Nephron (organoid): ENCODE measurements at regions not wholly inside any gene's neighbourhood (a gene's known extent, or its start where the extent isn't known, plus 50 kb on each side); places are given as distances from the start of the nearest gene placed in this dataset.

ENCODE experiments used
- H3K27ac Mint-ChIP-seq, 3 experiments: 2 replicates each; pipeline ENCODE4 v1.8.0; 2020; ENCODE audit warnings: mixed read lengths in 3 of 3, mild to moderate bottlenecking in 2 of 3, moderate library complexity in 1 of 3
- H3K27me3 Mint-ChIP-seq: 2 replicates; pipeline ENCODE4 v1.8.0; 2021; ENCODE audit warnings: low read depth, mild to moderate bottlenecking, moderate library complexity, mixed read lengths
- H3K36me3 Mint-ChIP-seq: 2 replicates; pipeline ENCODE4 v1.8.0; 2020; ENCODE audit warnings: low read depth, mixed read lengths
- H3K4me1 Mint-ChIP-seq: 2 replicates; pipeline ENCODE4 v1.8.0; 2020; ENCODE audit warnings: mixed read lengths
- H3K4me3 Mint-ChIP-seq, 3 experiments: 2 replicates each; pipeline ENCODE4 v1.8.0; 2020; ENCODE audit warnings: mild to moderate bottlenecking in 3 of 3, mixed read lengths in 3 of 3, moderate library complexity in 2 of 3
- H3K9me3 Mint-ChIP-seq: 2 replicates; pipeline ENCODE4 v1.8.0; 2020; ENCODE audit warnings: mixed read lengths
- CTCF ChIP-seq, 3 experiments: fragments of 200-600 bp; sonication (generic); IDR thresholded peaks; one replicate each; pipeline ENCODE4 v1.5.0; 2021; ENCODE audit warnings: antibody characterized with exemption in 3 of 3; ENCODE audit not compliant: unreplicated experiment in 3 of 3

GRCh38 chr3:180275176-180275575 is 238.4 kb upstream of the PEX5L start:
- H3K36me3 Mint-ChIP-seq: no peaks in the 10 kb centered on the region
- no peak for TF ChIP-seq CTCF (IDR thresholded peaks at IDR 0.05; ENCODE audit: unreplicated experiment in 3 of 3)

GRCh38 chr3:180277041-180277440 is 240.3 kb upstream of the PEX5L start:
- no peaks in the 10 kb centered on the region for H3K27me3 Mint-ChIP-seq
- no peak for TF ChIP-seq CTCF (IDR thresholded peaks at IDR 0.05; ENCODE audit: unreplicated experiment in 3 of 3)
- no peak overlapping the region for H3K4me3 Mint-ChIP-seq

More at GRCh38 chr3:180275176-180275575, 238.4 kb upstream of the PEX5L start:
- H3K9me3 Mint-ChIP-seq: no peaks in the 10 kb centered on the region
- no peak overlapping the region for H3K4me3 Mint-ChIP-seq
- H3K27me3 Mint-ChIP-seq: no peaks in the 10 kb centered on the region
- H3K4me1 Mint-ChIP-seq: no peaks in the 10 kb centered on the region
- no peak overlapping the region for H3K27ac Mint-ChIP-seq

GRCh38 chr3:180278583-180279188 is 241.9 kb upstream of the PEX5L start:
- Mint-ChIP-seq H3K4me1 (no peaks in the 10 kb centered on the region), H3K9me3 (no peaks in the 10 kb centered on the region), H3K27me3 (no peaks in the 10 kb centered on the region), H3K4me3 (no peak overlapping the region), H3K27ac (no peak overlapping the region), H3K36me3 (no peaks in the 10 kb centered on the region)
- TF ChIP-seq CTCF (IDR thresholded peaks at IDR 0.05; ENCODE audit: unreplicated experiment in 3 of 3): no peak

More at GRCh38 chr3:180277041-180277440, 240.3 kb upstream of the PEX5L start:
- Mint-ChIP-seq H3K27ac (no peak overlapping the region), H3K4me1 (no peaks in the 10 kb centered on the region), H3K9me3 (no peaks in the 10 kb centered on the region), H3K36me3 (no peaks in the 10 kb centered on the region)

- no peaks in the 10 kb centered on the region for H3K4me1 Mint-ChIP-seq
Measured at GRCh38 chr3:180280555-180280954, 243.8 kb upstream of the PEX5L start.

GRCh38 chr3:180282386-180282785 is 245.6 kb upstream of the PEX5L start:
- Mint-ChIP-seq H3K9me3 (no peaks in the 10 kb centered on the region), H3K27ac (no peak overlapping the region), H3K4me1 (no peaks in the 10 kb centered on the region), H3K36me3 (no peaks in the 10 kb centered on the region), H3K27me3 (no peaks in the 10 kb centered on the region), H3K4me3 (no peak overlapping the region)
- no peak for TF ChIP-seq CTCF (IDR thresholded peaks at IDR 0.05; ENCODE audit: unreplicated experiment in 3 of 3)

More at GRCh38 chr3:180280555-180280954, 243.8 kb upstream of the PEX5L start:
- no peak overlapping the region for H3K27ac Mint-ChIP-seq
- no peaks in the 10 kb centered on the region for H3K9me3 Mint-ChIP-seq
- no peak for TF ChIP-seq CTCF (IDR thresholded peaks at IDR 0.05; ENCODE audit: unreplicated experiment in 3 of 3)
- H3K4me3 Mint-ChIP-seq: no peak overlapping the region
- no peaks in the 10 kb centered on the region for H3K27me3 Mint-ChIP-seq
- no peaks in the 10 kb centered on the region for H3K36me3 Mint-ChIP-seq

GRCh38 chr3:180283251-180283650 is 246.5 kb upstream of the PEX5L start:
- Mint-ChIP-seq H3K9me3 (no peaks in the 10 kb centered on the region), H3K4me1 (no peaks in the 10 kb centered on the region), H3K36me3 (no peaks in the 10 kb centered on the region), H3K27me3 (no peaks in the 10 kb centered on the region), H3K27ac (no peak overlapping the region), H3K4me3 (no peak overlapping the region)
- no peak for TF ChIP-seq CTCF (IDR thresholded peaks at IDR 0.05; ENCODE audit: unreplicated experiment in 3 of 3)
